PC-9 (cell line): ENCODE measurements at regions not wholly inside any gene's neighbourhood (a gene's known extent, or its start where the extent isn't known, plus 50 kb on each side); places are given as distances from the start of the nearest gene placed in this dataset.

ENCODE experiments used
- BruUV-seq: library from RNA; stranded (reverse); fragments of 400-500 nt; replicated peaks from 2 replicates; lab custom pipeline; 2021; lab: Mats Ljungman, UMichigan
- CTCF ChIA-PET: fragments of 300-600 bp; sonication (Branson Sonifier 250); formaldehyde crosslinking; loops from one replicate; lab custom pipeline; 2022; ENCODE audit warnings: antibody characterized with exemption; lab: Charles Lee
- POLR2A ChIA-PET: fragments of 300-600 bp; sonication (Branson Sonifier 250); formaldehyde crosslinking; loops from one replicate; lab custom pipeline; 2022; ENCODE audit warnings: antibody characterized with exemption; ENCODE audit not compliant: unreplicated experiment; lab: Charles Lee
- DNase-seq, 2 experiments: peaks; one replicate each; pipeline versions ENCODE4 v3.0.0 to v3.0.0-alpha.2; 2015 to 2022; ENCODE audit warnings: mixed read lengths in 1 of 2
- H2AFZ ChIP-seq: fragments of 200-600 bp; sonication (generic); 2 replicates; pipeline ENCODE4 v1.8.1; 2017; ENCODE audit warnings: antibody characterized with exemption
- H3F3A ChIP-seq: fragments of 200-600 bp; sonication (generic); 2 replicates; pipeline ENCODE4 v1.8.1; 2017; ENCODE audit warnings: antibody characterized with exemption, mild to moderate bottlenecking, low read depth; ENCODE audit not compliant: insufficient read depth
- H3K27ac ChIP-seq: fragments of 200-600 bp; sonication (generic); 2 replicates; pipeline ENCODE4 v1.6.1; 2016; ENCODE audit warnings: mixed run types
- H3K27me3 ChIP-seq: fragments of 200-600 bp; sonication (generic); 2 replicates; pipeline ENCODE4 v1.6.1; 2016; ENCODE audit warnings: low read depth, mixed run types; ENCODE audit not compliant: insufficient read depth
- H3K36me3 ChIP-seq: fragments of 200-600 bp; sonication (generic); 2 replicates; pipeline ENCODE4 v1.6.1; 2016; ENCODE audit warnings: low read depth, mixed run types
- H3K4me1 ChIP-seq: fragments of 200-600 bp; sonication (generic); replicated peaks from 2 replicates; pipeline ENCODE4 v1.6.1; 2016; ENCODE audit warnings: mixed run types; ENCODE audit not compliant: insufficient read depth
- H3K4me2 ChIP-seq: fragments of 200-600 bp; sonication (generic); 2 replicates; pipeline ENCODE4 v1.6.1; 2017; ENCODE audit warnings: mixed run types
- H3K4me3 ChIP-seq: fragments of 200-600 bp; sonication (generic); 2 replicates; pipeline ENCODE4 v1.6.1; 2016; ENCODE audit warnings: mixed run types
- H3K79me2 ChIP-seq: fragments of 200-600 bp; sonication (generic); 2 replicates; pipeline ENCODE4 v1.6.1; 2017; ENCODE audit warnings: low read depth, mixed run types
- H3K9me2 ChIP-seq: fragments of 200-600 bp; sonication (generic); 2 replicates; pipeline ENCODE4 v1.8.1; 2017; ENCODE audit warnings: mild to moderate bottlenecking; ENCODE audit not compliant: insufficient read depth
- H3K9me3 ChIP-seq: fragments of 200-600 bp; sonication (generic); 2 replicates; pipeline ENCODE4 v1.8.1; 2016; ENCODE audit warnings: low read depth; ENCODE audit not compliant: insufficient read depth
- H4K20me1 ChIP-seq: fragments of 200-600 bp; sonication (generic); 2 replicates; pipeline ENCODE4 v1.8.1; 2017; ENCODE audit not compliant: insufficient read depth
- CTCF ChIP-seq: fragments of 200-600 bp; sonication (generic); conservative IDR thresholded peaks from 2 replicates; pipeline ENCODE4 v1.6.1; 2017; ENCODE audit warnings: mixed run types, antibody characterized with exemption, mild to moderate bottlenecking, moderate library complexity
- EZH2 ChIP-seq: fragments of 200-600 bp; sonication (generic); IDR thresholded peaks from 2 replicates; pipeline ENCODE4 v1.8.0; 2017; ENCODE audit warnings: antibody characterized with exemption, low read depth
- intact Hi-C: fragments of 100-400 bp; cut with micrococcal nuclease; formaldehyde crosslinking; loops from one replicate; pipeline ENCODE4 v1.10.0; 2022; ENCODE audit not compliant: unreplicated experiment

- Histone ChIP-seq H3K27me3 (peaks cover 88% of the 10 kb centered on the region), H3K4me2 (no peak overlapping the region), H2AFZ (no peak overlapping the region), H3K79me2 (no peaks in the 10 kb centered on the region), H3K27ac (no peak overlapping the region), H3F3A (no peaks in the 10 kb centered on the region), H3K4me1 (no peaks in the 10 kb centered on the region), H3K9me3 (no peaks in the 10 kb centered on the region), H3K36me3 (no peaks in the 10 kb centered on the region), H4K20me1 (no peaks in the 10 kb centered on the region), H3K9me2 (no peaks in the 10 kb centered on the region), H3K4me3 (no peak overlapping the region)
- no peak for DNase-seq
- TF ChIP-seq CTCF (no peak), EZH2 (no peak)
- ChIA-PET POLR2A (no interaction called here), CTCF (no interaction called here)
- intact Hi-C loops = no loop called here
- no TSS peak for BruUV-seq
Observed at GRCh38 chr15:93139436-93139835, 50.4 kb upstream of the RGMA start.

DNA sequence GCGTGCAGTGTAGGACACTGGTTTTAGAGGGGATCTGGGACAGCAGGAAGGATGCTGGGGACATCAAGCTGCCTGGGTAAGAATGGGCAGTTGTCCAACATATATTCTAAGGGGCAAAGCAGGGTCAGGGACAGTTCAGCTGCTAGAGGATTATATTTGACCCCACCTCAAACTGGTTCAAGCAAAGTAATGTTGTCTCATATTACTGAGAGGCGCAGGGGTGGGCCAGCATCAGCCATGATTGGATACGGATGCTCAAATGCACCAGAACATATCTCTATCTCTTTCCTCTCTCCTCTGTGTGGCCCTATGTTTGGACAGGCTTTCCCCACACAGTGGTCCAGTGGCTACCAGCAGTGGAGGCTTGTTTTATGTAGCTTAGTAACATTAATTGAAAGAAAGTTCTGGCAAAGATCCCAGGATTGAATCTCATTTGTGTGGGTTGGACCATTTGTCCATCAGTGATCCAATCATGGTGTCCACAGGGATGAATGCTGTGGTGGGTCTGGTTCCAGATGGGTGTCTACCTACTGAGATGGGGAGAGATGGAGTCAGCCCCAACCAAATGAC lies 49.8 kb upstream of the RGMA start:
- H3K36me3 ChIP-seq = no peaks in the 10 kb centered on the region
- no peaks in the 10 kb centered on the region for H4K20me1 ChIP-seq
- no peaks in the 10 kb centered on the region for H3K79me2 ChIP-seq
- H3K27me3 ChIP-seq = peaks cover 88% of the 10 kb centered on the region
- H3K9me2 ChIP-seq = no peaks in the 10 kb centered on the region
- H2AFZ ChIP-seq = no peak overlapping the region
- no peaks in the 10 kb centered on the region for H3K9me3 ChIP-seq
- H3F3A ChIP-seq = no peaks in the 10 kb centered on the region
- CTCF ChIA-PET = no interaction called here
- H3K27ac ChIP-seq = no peak overlapping the region
- intact Hi-C loops = no loop called here
- no peak overlapping the region for H3K4me2 ChIP-seq
- no peak for DNase-seq
- TF ChIP-seq EZH2 = no peak
- H3K4me1 ChIP-seq = no peaks in the 10 kb centered on the region
- BruUV-seq = no TSS peak
- POLR2A ChIA-PET = no interaction called here
- no peak overlapping the region for H3K4me3 ChIP-seq
